Skeletal muscle tissue (tissue), 3 donors: ENCODE measurements at regions not wholly inside any gene's neighbourhood (a gene's known extent, or its start where the extent isn't known, plus 50 kb on each side); places are given as distances from the start of the nearest gene placed in this dataset.

ENCODE experiments used
- H3K27ac ChIP-seq: one replicate; pipeline ENCODE4 v1.7.0; 2013; ENCODE audit warnings: mild to moderate bottlenecking, low read depth, low read length, inconsistent platforms
- H3K27me3 ChIP-seq, 3 donors: one replicate each; pipeline ENCODE4 v1.7.0; 2013; ENCODE audit warnings: low read length in 3 of 3; ENCODE audit not compliant: control insufficient read depth in 3 of 3, insufficient read depth in 3 of 3
- H3K36me3 ChIP-seq, 3 donors: one replicate each; pipeline ENCODE4 v1.7.0; 2013; ENCODE audit warnings: low read length in 3 of 3; ENCODE audit not compliant: control insufficient read depth in 3 of 3, insufficient read depth in 3 of 3
- H3K4me1 ChIP-seq, 3 donors: one replicate each; pipeline ENCODE4 v1.7.0; 2013; ENCODE audit warnings: low read length in 3 of 3, mild to moderate bottlenecking in 3 of 3; ENCODE audit not compliant: control insufficient read depth in 3 of 3, insufficient read depth in 3 of 3
- H3K4me3 ChIP-seq, 3 donors: one replicate each; pipeline ENCODE4 v1.7.0; 2013; ENCODE audit warnings: low read length in 3 of 3
- H3K9ac ChIP-seq, 3 donors: one replicate each; pipeline ENCODE4 v1.7.0; 2013; ENCODE audit warnings: low read length in 3 of 3, mild to moderate bottlenecking in 3 of 3, moderate library complexity in 2 of 3, low read depth in 1 of 3
- H3K9me3 ChIP-seq, 3 donors: one replicate each; pipeline ENCODE4 v1.7.0; 2013; ENCODE audit warnings: low read length in 3 of 3; ENCODE audit not compliant: control insufficient read depth in 3 of 3
- donor health status: Osteomylitis.

GRCh38 chr15:66959875-66960274 is 105.5 kb upstream of the SMAD3 start:
- peaks cover 0 to 7% (median 0%) of the 10 kb centered on the region in 3 donors for H3K27me3 ChIP-seq
- no peaks in the 10 kb centered on the region for H3K9me3 ChIP-seq
- H3K27ac ChIP-seq, result no peak overlapping the region
- H3K9ac ChIP-seq, result no peak overlapping the region
- H3K4me3 ChIP-seq, result no peak overlapping the region
- no peaks in the 10 kb centered on the region for H3K4me1 ChIP-seq
- H3K36me3 ChIP-seq, result no peaks in the 10 kb centered on the region

GRCh38 chr15:66960519-66960918 is 104.9 kb upstream of the SMAD3 start:
- H3K9ac ChIP-seq, result no peak overlapping the region
- no peak overlapping the region for H3K4me3 ChIP-seq
- H3K9me3 ChIP-seq, result no peaks in the 10 kb centered on the region
- no peaks in the 10 kb centered on the region for H3K4me1 ChIP-seq
- H3K36me3 ChIP-seq, result no peaks in the 10 kb centered on the region
- no peak overlapping the region for H3K27ac ChIP-seq
- H3K27me3 ChIP-seq, result peaks cover 0 to 7% (median 0%) of the 10 kb centered on the region in 3 donors

DNA sequence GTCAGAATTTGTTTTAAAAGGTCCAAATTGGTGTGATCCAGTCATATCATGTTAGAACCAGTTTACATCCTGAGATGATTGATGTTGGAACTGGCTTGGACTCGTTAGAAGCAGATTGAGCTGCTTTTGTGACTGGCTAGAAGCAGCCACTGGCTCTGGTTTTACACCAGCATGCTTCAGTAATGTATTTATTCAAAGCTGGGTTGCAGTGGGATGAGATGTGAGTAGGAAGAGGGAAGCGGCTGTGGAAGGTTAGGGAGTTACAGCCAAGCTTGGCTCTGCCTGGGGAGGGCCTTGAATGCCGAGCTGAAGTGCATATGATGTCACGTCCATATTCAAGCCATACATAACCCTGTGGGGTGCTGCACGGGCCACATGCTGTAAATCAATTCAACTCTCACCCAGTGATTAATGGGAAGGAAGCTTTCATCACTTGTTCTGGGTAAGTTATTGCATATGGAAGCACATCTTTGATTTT is 104.0 kb upstream of the SMAD3 start:
- Histone ChIP-seq H3K4me1 (no peaks in the 10 kb centered on the region), H3K9ac (no peak overlapping the region), H3K27me3 (peaks cover 0 to 7% (median 0%) of the 10 kb centered on the region in 3 donors)

DNA sequence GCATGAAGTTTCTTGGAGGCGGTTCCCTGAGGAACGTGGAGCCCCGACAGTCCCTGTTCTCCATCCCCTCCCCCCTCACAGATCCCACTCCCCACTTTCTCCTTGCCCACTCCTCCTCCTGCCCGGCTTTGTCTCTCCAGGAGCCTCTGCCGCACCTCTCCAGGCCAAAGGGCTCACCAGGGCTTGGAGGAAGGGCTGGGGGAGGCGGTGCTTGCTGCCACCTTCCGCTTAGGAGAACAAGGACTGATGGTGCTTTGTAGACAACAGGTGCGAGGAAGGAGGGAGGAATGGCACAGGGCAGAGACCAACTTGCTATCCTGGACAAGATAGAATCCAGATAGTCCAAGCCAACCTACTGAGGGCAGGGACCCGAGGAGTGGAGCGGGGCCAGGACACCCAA is 103.5 kb upstream of the SMAD3 start:
- Histone ChIP-seq H3K4me3 (no peak overlapping the region), H3K27ac (no peak overlapping the region), H3K36me3 (no peaks in the 10 kb centered on the region), H3K27me3 (peaks cover 0 to 7% (median 0%) of the 10 kb centered on the region in 3 donors), H3K9ac (no peak overlapping the region), H3K4me1 (no peaks in the 10 kb centered on the region), H3K9me3 (no peaks in the 10 kb centered on the region)

More for the DNA sequence above, 104.0 kb upstream of the SMAD3 start:
- Histone ChIP-seq H3K27ac (no peak overlapping the region), H3K4me3 (no peak overlapping the region), H3K9me3 (no peaks in the 10 kb centered on the region), H3K36me3 (no peaks in the 10 kb centered on the region)

- H3K36me3 ChIP-seq, result no peaks in the 10 kb centered on the region
- no peaks in the 10 kb centered on the region for H3K4me1 ChIP-seq
- H3K9me3 ChIP-seq, result no peaks in the 10 kb centered on the region
- H3K27ac ChIP-seq, result no peak overlapping the region
- H3K27me3 ChIP-seq, result peaks cover 0 to 7% (median 0%) of the 10 kb centered on the region in 3 donors
- H3K4me3 ChIP-seq, result no peak overlapping the region
- H3K9ac ChIP-seq, result no peak overlapping the region
These were observed 102.9 kb upstream of the SMAD3 start for GRCh38 chr15:66962522-66962921.

DNA sequence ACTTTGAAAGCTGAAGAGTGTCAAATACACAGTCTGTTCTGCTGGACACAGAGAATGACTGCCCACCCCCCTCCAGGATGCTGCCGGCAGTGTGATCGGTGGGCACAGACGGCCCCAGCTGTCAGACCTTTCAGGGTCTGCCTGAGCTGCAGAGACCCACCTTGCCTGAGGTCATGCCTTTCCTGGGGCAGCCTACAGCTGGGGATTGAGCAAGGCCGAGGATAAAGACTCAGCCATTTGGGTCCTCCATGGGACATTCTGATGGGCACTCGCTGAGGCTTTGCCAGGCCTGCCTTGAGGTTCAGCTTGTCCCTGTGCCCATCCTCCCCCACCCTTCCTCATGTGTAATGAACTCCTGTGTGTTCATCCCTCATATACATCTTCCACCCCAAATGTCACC is 102.3 kb upstream of the SMAD3 start:
- H3K27ac ChIP-seq, result no peak overlapping the region
- no peak overlapping the region for H3K4me3 ChIP-seq
- no peaks in the 10 kb centered on the region for H3K9me3 ChIP-seq
- H3K9ac ChIP-seq, result no peak overlapping the region
- peaks cover 0 to 7% (median 0%) of the 10 kb centered on the region in 3 donors for H3K27me3 ChIP-seq
- H3K36me3 ChIP-seq, result no peaks in the 10 kb centered on the region
- no peaks in the 10 kb centered on the region for H3K4me1 ChIP-seq

- peaks cover 0 to 7% (median 0%) of the 10 kb centered on the region in 3 donors for H3K27me3 ChIP-seq
- no peak overlapping the region for H3K27ac ChIP-seq
- H3K36me3 ChIP-seq, result no peaks in the 10 kb centered on the region
- H3K4me3 ChIP-seq, result no peak overlapping the region
- H3K9ac ChIP-seq, result no peak overlapping the region
- H3K9me3 ChIP-seq, result no peaks in the 10 kb centered on the region
- H3K4me1 ChIP-seq, result no peaks in the 10 kb centered on the region
These were observed 101.7 kb upstream of the SMAD3 start for GRCh38 chr15:66963710-66964109.

- H3K4me1 ChIP-seq, result no peaks in the 10 kb centered on the region
- no peak overlapping the region for H3K27ac ChIP-seq
- no peak overlapping the region for H3K9ac ChIP-seq
- no peaks in the 10 kb centered on the region for H3K36me3 ChIP-seq
- H3K4me3 ChIP-seq, result no peak overlapping the region
- H3K27me3 ChIP-seq, result peaks cover 0 to 2% (median 0%) of the 10 kb centered on the region in 3 donors
- no peaks in the 10 kb centered on the region for H3K9me3 ChIP-seq
These were observed 101.2 kb upstream of the SMAD3 start for GRCh38 chr15:66964111-66964738.

DNA sequence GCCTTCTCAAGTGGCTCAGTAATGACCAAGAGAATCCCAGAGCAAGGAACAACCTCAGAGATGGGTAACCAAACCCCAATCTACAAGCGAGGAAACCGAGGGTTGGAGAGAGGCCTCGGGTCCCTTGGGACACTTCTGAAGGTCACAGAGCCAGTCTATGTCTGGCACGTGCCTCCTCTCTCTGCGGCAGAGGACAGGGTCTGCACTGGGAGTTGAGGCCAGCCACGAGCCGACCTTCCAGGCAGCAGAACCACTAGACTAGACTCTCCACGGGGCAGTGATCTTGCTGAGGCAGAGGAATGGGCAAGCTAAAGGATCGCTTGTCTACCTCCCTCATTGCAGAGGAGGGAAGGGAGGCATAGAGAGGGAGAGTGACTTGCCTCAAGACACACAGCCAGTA is 100.6 kb upstream of the SMAD3 start:
- Histone ChIP-seq H3K9me3 (no peaks in the 10 kb centered on the region), H3K27me3 (no peaks in the 10 kb centered on the region), H3K4me1 (no peaks in the 10 kb centered on the region), H3K36me3 (no peaks in the 10 kb centered on the region), H3K9ac (no peak overlapping the region), H3K27ac (no peak overlapping the region), H3K4me3 (no peak overlapping the region)

DNA sequence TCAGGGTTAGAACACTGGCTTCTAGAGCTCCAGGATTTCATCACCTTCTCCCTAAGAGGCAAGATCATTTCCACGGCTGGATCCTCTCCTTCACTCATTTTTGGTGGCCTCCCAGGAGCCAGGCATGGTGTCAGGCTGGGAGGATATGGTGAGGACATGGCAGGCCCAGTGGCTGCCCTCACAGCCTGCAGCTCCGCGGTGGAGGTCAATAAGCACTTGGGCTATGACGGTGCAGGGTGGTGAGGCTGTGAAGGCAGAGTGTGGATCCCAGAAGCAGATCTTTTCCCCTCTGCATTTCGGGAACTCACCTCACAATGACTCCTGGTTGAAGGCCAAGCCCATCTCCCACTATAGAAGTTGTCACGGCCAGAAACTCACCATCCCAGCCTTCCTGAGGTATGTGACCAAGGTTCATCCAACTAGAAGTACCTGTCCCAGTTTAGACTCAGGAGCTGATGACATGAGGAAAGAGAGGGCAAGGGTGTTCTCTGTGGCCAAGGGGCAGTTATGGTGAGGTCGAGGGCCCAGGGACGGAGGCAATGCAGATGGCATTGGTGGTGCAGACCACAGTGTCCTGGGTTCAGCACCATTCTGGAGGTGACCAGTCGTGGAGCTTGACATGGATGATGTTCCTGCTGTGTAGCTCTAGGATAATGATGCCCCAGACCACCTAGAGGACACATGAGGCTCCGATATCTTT is 100.1 kb upstream of the SMAD3 start:
- Histone ChIP-seq H3K4me1 (no peaks in the 10 kb centered on the region), H3K27ac (no peak overlapping the region), H3K27me3 (no peaks in the 10 kb centered on the region), H3K36me3 (no peaks in the 10 kb centered on the region), H3K4me3 (no peak overlapping the region), H3K9ac (no peak overlapping the region), H3K9me3 (no peaks in the 10 kb centered on the region)
